Subcutaneous abdominal adipose tissue (tissue), 5 donors: ENCODE measurements at regions not wholly inside any gene's neighbourhood (a gene's known extent, or its start where the extent isn't known, plus 50 kb on each side); places are given as distances from the start of the nearest gene placed in this dataset.

ENCODE experiments used
- H3K27ac ChIP-seq: one replicate; pipeline ENCODE4 v1.7.0; 2013; ENCODE audit warnings: low read depth, mild to moderate bottlenecking, inconsistent platforms, low read length, moderate library complexity
- H3K27me3 ChIP-seq, 5 donors: one replicate each; pipeline ENCODE4 v1.7.0; 2013; ENCODE audit warnings: low read length in 5 of 5, inconsistent platforms in 1 of 5; ENCODE audit not compliant: control insufficient read depth in 5 of 5, insufficient read depth in 4 of 5
- H3K36me3 ChIP-seq, 5 donors: one replicate each; pipeline ENCODE4 v1.7.0; 2013; ENCODE audit warnings: low read length in 5 of 5; ENCODE audit not compliant: control insufficient read depth in 5 of 5, insufficient read depth in 5 of 5
- H3K4me1 ChIP-seq, 5 donors: one replicate each; pipeline ENCODE4 v1.7.0; 2013; ENCODE audit warnings: low read length in 5 of 5, mild to moderate bottlenecking in 3 of 5, moderate library complexity in 1 of 5; ENCODE audit not compliant: control insufficient read depth in 5 of 5, insufficient read depth in 5 of 5
- H3K4me3 ChIP-seq, 5 donors: one replicate each; pipeline ENCODE4 v1.7.0; 2013; ENCODE audit warnings: low read length in 5 of 5, low read depth in 1 of 5
- H3K9ac ChIP-seq, 5 donors: one replicate each; pipeline ENCODE4 v1.7.0; 2013; ENCODE audit warnings: low read length in 5 of 5, mild to moderate bottlenecking in 4 of 5, moderate library complexity in 3 of 5
- H3K9me3 ChIP-seq, 5 donors: one replicate each; pipeline ENCODE4 v1.7.0; 2013; ENCODE audit warnings: low read length in 5 of 5; ENCODE audit not compliant: control insufficient read depth in 5 of 5
- donor health status: healthy.
- donor health status: healthy.
- donor health status: healthy.
- donor health status: healthy.
- donor health status: healthy.

DNA sequence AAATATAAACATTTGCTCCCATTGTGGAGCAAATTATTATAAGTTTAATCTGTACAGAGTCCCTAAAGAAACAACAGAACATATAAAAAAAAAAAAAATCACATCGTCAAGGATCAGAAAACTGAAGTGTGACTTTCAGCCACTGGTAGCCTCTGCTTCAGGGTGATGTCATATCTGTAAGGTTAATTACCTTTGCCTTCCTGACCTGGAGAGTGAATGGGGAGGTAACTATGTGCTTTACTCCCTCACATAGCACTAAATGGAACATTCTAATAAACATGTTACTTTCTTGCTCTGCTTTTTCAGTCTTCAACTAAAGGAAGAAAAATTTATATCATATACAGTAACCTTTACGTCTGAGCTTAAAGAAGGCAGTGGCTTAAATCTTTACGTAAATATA is 70.3 kb upstream of the TRPM3 start:
- no peaks in the 10 kb centered on the region for H3K9me3 ChIP-seq
- H3K4me1 ChIP-seq = no peaks in the 10 kb centered on the region

DNA sequence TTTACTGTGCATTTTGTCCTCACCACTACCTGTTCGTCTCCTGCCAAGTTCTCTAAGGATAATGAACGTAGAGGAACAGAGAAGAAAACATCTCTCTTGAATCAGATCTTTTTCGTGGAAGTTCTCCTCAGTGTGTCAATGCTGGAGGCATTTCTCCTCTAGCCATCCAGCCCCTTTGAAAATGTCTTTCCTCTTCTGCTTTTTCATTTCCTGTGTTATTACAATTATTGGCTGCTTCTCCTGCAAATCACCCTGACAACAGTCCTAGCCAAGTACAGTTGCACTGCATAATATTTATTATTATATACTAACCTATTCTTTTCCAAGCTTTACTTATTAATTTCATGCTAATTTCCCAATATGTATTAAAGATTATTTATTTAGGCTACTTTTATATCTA is 61.8 kb upstream of the TRPM3 start:
- Histone ChIP-seq H3K4me3 (no peak overlapping the region), H3K9me3 (no peaks in the 10 kb centered on the region), H3K4me1 (no peaks in the 10 kb centered on the region), H3K27me3 (no peaks in the 10 kb centered on the region), H3K27ac (no peak overlapping the region), H3K36me3 (no peaks in the 10 kb centered on the region), H3K9ac (no peak overlapping the region)

More for the DNA sequence above, 70.3 kb upstream of the TRPM3 start:
- Histone ChIP-seq H3K36me3 (no peaks in the 10 kb centered on the region), H3K27ac (no peak overlapping the region), H3K9ac (no peak overlapping the region), H3K27me3 (no peaks in the 10 kb centered on the region), H3K4me3 (no peak overlapping the region)

DNA sequence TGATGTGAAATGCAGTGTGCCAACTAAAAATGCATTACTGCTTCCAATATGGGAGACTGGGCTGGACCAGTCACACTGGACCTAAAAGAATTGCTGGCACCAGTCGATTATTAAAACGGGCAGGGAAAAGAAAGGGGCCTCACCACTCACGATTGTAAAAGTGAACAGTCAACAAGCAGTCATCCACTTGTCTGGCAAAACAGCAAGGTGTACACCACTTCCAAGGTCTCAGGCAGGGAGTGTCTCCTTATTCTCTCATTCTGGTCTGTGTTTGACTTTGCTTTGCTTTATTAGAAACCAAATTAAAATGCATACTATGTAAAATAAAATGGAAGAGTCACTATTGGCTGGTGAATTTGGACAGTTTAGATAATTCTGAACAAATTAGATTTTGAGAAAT is 57.8 kb upstream of the TRPM3 start:
- no peaks in the 10 kb centered on the region for H3K9me3 ChIP-seq
- H3K4me3 ChIP-seq = no peak overlapping the region
- H3K27me3 ChIP-seq = no peaks in the 10 kb centered on the region
- no peaks in the 10 kb centered on the region for H3K36me3 ChIP-seq
- H3K4me1 ChIP-seq = no peaks in the 10 kb centered on the region
- no peak overlapping the region for H3K27ac ChIP-seq
- no peak overlapping the region for H3K9ac ChIP-seq

DNA sequence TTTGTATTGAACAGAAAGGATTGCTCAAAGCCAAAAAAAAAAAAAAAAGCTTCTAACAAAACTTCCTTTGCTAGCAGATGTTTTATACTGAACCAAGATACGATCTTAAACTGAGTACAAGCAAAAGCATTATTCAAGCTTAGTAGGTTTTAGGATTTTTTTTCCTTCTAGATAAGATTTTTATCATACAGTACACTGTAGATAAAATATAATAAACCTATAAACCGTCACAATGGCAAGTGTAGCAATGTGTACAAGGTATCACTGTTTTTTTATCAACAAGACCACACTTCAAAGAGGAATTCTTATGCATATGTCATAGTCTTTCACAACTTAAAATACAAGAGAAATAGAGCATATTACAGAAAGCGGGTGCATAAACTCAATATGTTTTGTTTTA is 56.5 kb upstream of the TRPM3 start:
- Histone ChIP-seq H3K9me3 (no peaks in the 10 kb centered on the region), H3K4me3 (no peak overlapping the region), H3K27ac (no peak overlapping the region), H3K9ac (no peak overlapping the region), H3K4me1 (no peaks in the 10 kb centered on the region), H3K27me3 (no peaks in the 10 kb centered on the region), H3K36me3 (no peaks in the 10 kb centered on the region)

- Histone ChIP-seq H3K27ac (no peak overlapping the region), H3K4me3 (no peak overlapping the region), H3K4me1 (no peaks in the 10 kb centered on the region), H3K27me3 (no peaks in the 10 kb centered on the region), H3K9me3 (no peaks in the 10 kb centered on the region), H3K36me3 (no peaks in the 10 kb centered on the region), H3K9ac (no peak overlapping the region)
Observed at GRCh38 chr9:71171517-71171916, 50.1 kb upstream of the TRPM3 start.
